ENCODE measurements at regions not wholly inside any gene's neighbourhood (a gene's known extent, or its start where the extent isn't known, plus 50 kb on each side); places are given as distances from the start of the nearest gene placed in this dataset.
A peak's percentile ranks its signal among the peaks of the same experiment; 100 is the strongest.

- DNase-seq, result peak; percentile 70
Measured at GRCh38 chr5:170451747-170452365, 52.0 kb upstream of the KCNIP1 start.

GRCh38 chr5:170450061-170450669 is 53.7 kb upstream of the KCNIP1 start:
- DNase-seq, result no peak

- no peak for DNase-seq
Measured at GRCh38 chr5:170449232-170449631, 54.6 kb upstream of the KCNIP1 start.

- DNase-seq, result no peak
Measured at GRCh38 chr5:170448221-170448620, 55.6 kb upstream of the KCNIP1 start.

GRCh38 chr5:170446365-170446764 is 57.2 kb upstream of the KCNMB1 start:
- no peak for DNase-seq

GRCh38 chr5:170445936-170446335 is 56.8 kb upstream of the KCNMB1 start:
- no peak for DNase-seq

GRCh38 chr5:170444969-170445505 is 55.9 kb upstream of the KCNMB1 start:
- no peak for DNase-seq

- no peak for DNase-seq
Measured at GRCh38 chr5:170444181-170444580, 55.0 kb upstream of the KCNMB1 start.

GRCh38 chr5:170443624-170444023 is 54.5 kb upstream of the KCNMB1 start:
- no peak for DNase-seq

- no peak for DNase-seq
Measured at GRCh38 chr5:170442921-170443320, 53.8 kb upstream of the KCNMB1 start.

GRCh38 chr5:170442391-170442790 is 53.2 kb upstream of the KCNMB1 start:
- DNase-seq, result no peak

- no peak for DNase-seq
Measured at GRCh38 chr5:170441393-170441784, 52.2 kb upstream of the KCNMB1 start.

GRCh38 chr5:170440771-170441392 is 51.7 kb upstream of the KCNMB1 start:
- DNase-seq, result no peak

- DNase-seq, result no peak
Measured at GRCh38 chr5:170439944-170440269, 50.7 kb upstream of the KCNMB1 start.

GRCh38 chr5:170439223-170439943 is 50.2 kb upstream of the KCNMB1 start:
- DNase-seq, result no peak

All from fibroblast of skin of right biceps (primary cell).